Calu3 (cell line): ENCODE measurements at regions not wholly inside any gene's neighbourhood (a gene's known extent, or its start where the extent isn't known, plus 50 kb on each side); places are given as distances from the start of the nearest gene placed in this dataset.

ENCODE experiments used
- BruUV-seq: library from RNA; stranded (reverse); fragments of 400-500 nt; replicated peaks from 2 replicates; lab custom pipeline; 2021; lab: Mats Ljungman, UMichigan
- CTCF ChIA-PET: fragments of 300-600 bp; sonication (Branson Sonifier 250); formaldehyde crosslinking; loops from one replicate; lab custom pipeline; 2022; ENCODE audit warnings: antibody characterized with exemption; lab: Charles Lee
- DNase-seq: peaks from one replicate; pipeline ENCODE4 v3.0.0; 2022
- H3K27ac Mint-ChIP-seq: one replicate; pipeline ENCODE4 v1.8.0; 2022; ENCODE audit warnings: mixed read lengths; ENCODE audit not compliant: unreplicated experiment
- H3K27me3 Mint-ChIP-seq: one replicate; pipeline ENCODE4 v1.8.0; 2022; ENCODE audit warnings: mixed read lengths; ENCODE audit not compliant: unreplicated experiment
- H3K36me3 Mint-ChIP-seq: one replicate; pipeline ENCODE4 v1.8.0; 2022; ENCODE audit warnings: mild to moderate bottlenecking, moderate library complexity, mixed read lengths; ENCODE audit not compliant: insufficient read depth, unreplicated experiment
- H3K4me1 Mint-ChIP-seq: one replicate; pipeline ENCODE4 v1.8.0; 2022; ENCODE audit warnings: mild to moderate bottlenecking, low read depth, mixed read lengths; ENCODE audit not compliant: unreplicated experiment
- H3K4me3 Mint-ChIP-seq: one replicate; pipeline ENCODE4 v1.8.0; 2022; ENCODE audit warnings: mild to moderate bottlenecking, low read depth, moderate library complexity, mixed read lengths; ENCODE audit not compliant: unreplicated experiment
- H3K9me3 Mint-ChIP-seq: one replicate; pipeline ENCODE4 v1.8.0; 2022; ENCODE audit warnings: low read depth, mixed read lengths; ENCODE audit not compliant: unreplicated experiment
- CTCF ChIP-seq: fragments of 200-600 bp; IDR thresholded peaks from one replicate; pipeline ENCODE4 v1.8.0; 2022; ENCODE audit warnings: antibody characterized with exemption; ENCODE audit not compliant: unreplicated experiment
- intact Hi-C: fragments of 100-400 bp; cut with micrococcal nuclease; formaldehyde crosslinking; loops from one replicate; pipeline ENCODE4 v1.10.0; 2022; ENCODE audit not compliant: unreplicated experiment

GRCh38 chr3:181174676-181175233 is 185.2 kb upstream of the DNAJC19 start:
- DNase-seq = no peak
- H3K36me3 Mint-ChIP-seq = no peaks in the 10 kb centered on the region
- H3K27me3 Mint-ChIP-seq = peaks cover 10% of the 10 kb centered on the region
- no peaks in the 10 kb centered on the region for H3K4me1 Mint-ChIP-seq
- no peaks in the 10 kb centered on the region for H3K9me3 Mint-ChIP-seq
- no TSS peak for BruUV-seq
- no peak overlapping the region for H3K4me3 Mint-ChIP-seq
- intact Hi-C loops = loop anchor here (5.0 to 10.0 kb wide), 3 partner anchors 187 to 530 kb away; partner anchors contain the start of gene DNAJC19
- CTCF ChIA-PET = interaction anchor here (1.8 kb wide), 1 partner anchor 262 kb away, joined by 3 read pairs; the partner anchor contains the start of gene FXR1
- H3K27ac Mint-ChIP-seq = no peak overlapping the region
- no peak for TF ChIP-seq CTCF

- Mint-ChIP-seq H3K9me3 (no peaks in the 10 kb centered on the region), H3K27ac (no peak overlapping the region), H3K36me3 (no peaks in the 10 kb centered on the region), H3K4me3 (no peak overlapping the region), H3K4me1 (no peaks in the 10 kb centered on the region), H3K27me3 (peaks cover 3% of the 10 kb centered on the region)
- intact Hi-C loops = loop anchor here (10.0 kb wide), 1 partner anchor 529 kb away; no protein-coding TSS in a partner anchor
- BruUV-seq = no TSS peak
- no peak for DNase-seq
- CTCF ChIA-PET = interaction anchor here (0.5 kb wide), 1 partner anchor 1286 kb away, joined by 6 read pairs; no protein-coding TSS in a partner anchor
- no peak for TF ChIP-seq CTCF
Measured at GRCh38 chr3:181174022-181174421, 184.5 kb upstream of the DNAJC19 start.

- no peak for DNase-seq
- no TSS peak for BruUV-seq
- CTCF ChIA-PET = no interaction called here
- Mint-ChIP-seq H3K27me3 (no peaks in the 10 kb centered on the region), H3K27ac (no peak overlapping the region), H3K4me1 (no peaks in the 10 kb centered on the region), H3K4me3 (no peak overlapping the region), H3K9me3 (no peaks in the 10 kb centered on the region), H3K36me3 (no peaks in the 10 kb centered on the region)
- TF ChIP-seq CTCF = no peak
- intact Hi-C loops = loop anchor here (10.0 kb wide), 1 partner anchor 528 kb away; no protein-coding TSS in a partner anchor
Measured at GRCh38 chr3:181173227-181173626, 183.7 kb upstream of the DNAJC19 start.

- Mint-ChIP-seq H3K36me3 (no peaks in the 10 kb centered on the region), H3K4me3 (no peak overlapping the region), H3K27me3 (peaks cover 29% of the 10 kb centered on the region), H3K27ac (no peak overlapping the region), H3K9me3 (no peaks in the 10 kb centered on the region), H3K4me1 (no peaks in the 10 kb centered on the region)
- no TSS peak for BruUV-seq
- no peak for DNase-seq
- no peak for TF ChIP-seq CTCF
- CTCF ChIA-PET = no interaction called here
- intact Hi-C loops = no loop called here
Measured at GRCh38 chr3:181134873-181135272, 145.3 kb upstream of the DNAJC19 start.
